SK-N-SH treated with all-trans-retinoic acid at 6 μM for 48 hours (cell line): ENCODE measurements at regions not wholly inside any gene's neighbourhood (a gene's known extent, or its start where the extent isn't known, plus 50 kb on each side); places are given as distances from the start of the nearest gene placed in this dataset.

Experiments used
- ATAC-seq: fragments of 200-7000 bp; cut with Tn5 transposase; 3 replicates; pipeline ENCODE4 v1.9.1; 2020; ENCODE audit warnings: mild to moderate bottlenecking, moderate library complexity
- ARNTL ChIP-seq: fragments of 450-650 bp; formaldehyde crosslinking; IDR thresholded peaks from 2 replicates; pipeline ENCODE4 v1.5.0; 2020; ENCODE audit warnings: low read depth, mild to moderate bottlenecking, moderate library complexity, borderline replicate concordance
- BACH2 ChIP-seq: fragments of 250-450 bp; sonication (Bioruptor Pico); IDR thresholded peaks from 2 replicates; pipeline ENCODE4 v1.9.0; 2021; ENCODE audit warnings: mild to moderate bottlenecking, borderline replicate concordance
- CREB5 ChIP-seq: fragments of 250-450 bp; sonication (Bioruptor Pico); IDR thresholded peaks from 2 replicates; pipeline ENCODE4 v1.5.1; 2020; ENCODE audit warnings: low read depth, mild to moderate bottlenecking, moderate library complexity
- CSDC2 ChIP-seq: fragments of 250-450 bp; sonication (Bioruptor Pico); IDR thresholded peaks from 2 replicates; pipeline ENCODE4 v1.5.0; 2020; ENCODE audit warnings: mild to moderate bottlenecking, moderate library complexity
- ESRRG ChIP-seq: fragments of 250-450 bp; sonication (Bioruptor Pico); IDR thresholded peaks from 2 replicates; pipeline ENCODE4 v1.6.1; 2021; ENCODE audit warnings: mild to moderate bottlenecking
- GLIS3 ChIP-seq: fragments of 250-450 bp; sonication (Bioruptor Pico); IDR thresholded peaks from 2 replicates; pipeline ENCODE4 v1.5.0; 2020; ENCODE audit warnings: mild to moderate bottlenecking, moderate library complexity
- ISL1 ChIP-seq: fragments of 250-450 bp; sonication (Bioruptor Pico); IDR thresholded peaks from 2 replicates; pipeline ENCODE4 v2.1.2; 2022; ENCODE audit warnings: mild to moderate bottlenecking, moderate library complexity
- POU6F1 ChIP-seq: fragments of 250-450 bp; sonication (Bioruptor Pico); IDR thresholded peaks from 2 replicates; pipeline ENCODE4 v1.8.0; 2021; ENCODE audit warnings: low read depth, mild to moderate bottlenecking, moderate library complexity, borderline replicate concordance
- PPARA ChIP-seq: fragments of 250-450 bp; sonication (Bioruptor Pico); IDR thresholded peaks from 2 replicates; pipeline ENCODE4 v1.5.0; 2020; ENCODE audit warnings: mild to moderate bottlenecking, borderline replicate concordance
- RARB ChIP-seq: fragments of 250-450 bp; sonication (Bioruptor Pico); IDR thresholded peaks from 2 replicates; pipeline ENCODE4 v1.8.0; 2021; ENCODE audit warnings: mild to moderate bottlenecking, moderate library complexity
- SNAI2 ChIP-seq: fragments of 250-450 bp; sonication (Bioruptor Pico); IDR thresholded peaks from 2 replicates; pipeline ENCODE4 v1.5.0; 2020; ENCODE audit warnings: mild to moderate bottlenecking, moderate library complexity
- TCF4 ChIP-seq: fragments of 250-450 bp; sonication (Bioruptor Pico); IDR thresholded peaks from 2 replicates; pipeline ENCODE4 v1.8.0; 2021; ENCODE audit warnings: mild to moderate bottlenecking, moderate library complexity, borderline replicate concordance
- TOX ChIP-seq: fragments of 250-450 bp; sonication (Bioruptor Pico); IDR thresholded peaks from 2 replicates; pipeline ENCODE4 v1.8.0; 2021; ENCODE audit warnings: mild to moderate bottlenecking, moderate library complexity, borderline replicate concordance
- ZC3H10 ChIP-seq: fragments of 250-450 bp; sonication (Bioruptor Pico); IDR thresholded peaks from 2 replicates; pipeline ENCODE4 v1.5.1; 2021; ENCODE audit warnings: mild to moderate bottlenecking, moderate library complexity
- ZFP3 ChIP-seq: fragments of 250-450 bp; sonication (Bioruptor Pico); IDR thresholded peaks from 2 replicates; pipeline ENCODE4 v1.5.0; 2020; ENCODE audit warnings: mild to moderate bottlenecking, moderate library complexity
- ZFP30 ChIP-seq: fragments of 450-650 bp; formaldehyde crosslinking; IDR thresholded peaks from 2 replicates; pipeline ENCODE4 v1.5.0; 2022; ENCODE audit warnings: mild to moderate bottlenecking, moderate library complexity
- ZNF565 ChIP-seq: fragments of 450-650 bp; formaldehyde crosslinking; conservative IDR thresholded peaks from 2 replicates; pipeline ENCODE4 v1.5.0; 2020; ENCODE audit warnings: low read depth, mild to moderate bottlenecking, moderate library complexity
- ZNF70 ChIP-seq: fragments of 450-650 bp; formaldehyde crosslinking; IDR thresholded peaks from 2 replicates; pipeline ENCODE4 v1.5.0; 2020; ENCODE audit warnings: mild to moderate bottlenecking, moderate library complexity
- ZNF8 ChIP-seq: fragments of 450-650 bp; formaldehyde crosslinking; IDR thresholded peaks from 2 replicates; pipeline ENCODE4 v1.5.0; 2020; ENCODE audit warnings: mild to moderate bottlenecking, moderate library complexity
- TF ChIP-seq, protein P1 (sequence below): fragments of 250-450 bp; sonication (Bioruptor Pico); IDR thresholded peaks from 2 replicates; pipeline ENCODE4 v1.5.0; 2020; ENCODE audit warnings: mild to moderate bottlenecking, moderate library complexity
- TF ChIP-seq, protein P2 (sequence below): fragments of 250-450 bp; sonication (Bioruptor Pico); IDR thresholded peaks from 2 replicates; pipeline ENCODE4 v1.8.0; 2020; ENCODE audit warnings: mild to moderate bottlenecking, moderate library complexity, borderline replicate concordance
- TF ChIP-seq, protein P3 (sequence below): fragments of 250-450 bp; sonication (Bioruptor Pico); IDR thresholded peaks from 2 replicates; pipeline ENCODE4 v1.5.1; 2021; ENCODE audit warnings: mild to moderate bottlenecking, moderate library complexity

GRCh38 chr2:74749432-74749831 lies 84.5 kb upstream of the HK2 start:
- ATAC-seq: no peak
- TF ChIP-seq, protein P1, sequence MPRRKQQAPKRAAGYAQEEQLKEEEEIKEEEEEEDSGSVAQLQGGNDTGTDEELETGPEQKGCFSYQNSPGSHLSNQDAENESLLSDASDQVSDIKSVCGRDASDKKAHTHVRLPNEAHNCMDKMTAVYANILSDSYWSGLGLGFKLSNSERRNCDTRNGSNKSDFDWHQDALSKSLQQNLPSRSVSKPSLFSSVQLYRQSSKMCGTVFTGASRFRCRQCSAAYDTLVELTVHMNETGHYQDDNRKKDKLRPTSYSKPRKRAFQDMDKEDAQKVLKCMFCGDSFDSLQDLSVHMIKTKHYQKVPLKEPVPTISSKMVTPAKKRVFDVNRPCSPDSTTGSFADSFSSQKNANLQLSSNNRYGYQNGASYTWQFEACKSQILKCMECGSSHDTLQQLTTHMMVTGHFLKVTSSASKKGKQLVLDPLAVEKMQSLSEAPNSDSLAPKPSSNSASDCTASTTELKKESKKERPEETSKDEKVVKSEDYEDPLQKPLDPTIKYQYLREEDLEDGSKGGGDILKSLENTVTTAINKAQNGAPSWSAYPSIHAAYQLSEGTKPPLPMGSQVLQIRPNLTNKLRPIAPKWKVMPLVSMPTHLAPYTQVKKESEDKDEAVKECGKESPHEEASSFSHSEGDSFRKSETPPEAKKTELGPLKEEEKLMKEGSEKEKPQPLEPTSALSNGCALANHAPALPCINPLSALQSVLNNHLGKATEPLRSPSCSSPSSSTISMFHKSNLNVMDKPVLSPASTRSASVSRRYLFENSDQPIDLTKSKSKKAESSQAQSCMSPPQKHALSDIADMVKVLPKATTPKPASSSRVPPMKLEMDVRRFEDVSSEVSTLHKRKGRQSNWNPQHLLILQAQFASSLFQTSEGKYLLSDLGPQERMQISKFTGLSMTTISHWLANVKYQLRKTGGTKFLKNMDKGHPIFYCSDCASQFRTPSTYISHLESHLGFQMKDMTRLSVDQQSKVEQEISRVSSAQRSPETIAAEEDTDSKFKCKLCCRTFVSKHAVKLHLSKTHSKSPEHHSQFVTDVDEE (CRISPR knock-in tag): no peak
- TF ChIP-seq ZNF565 (CRISPR knock-in tag) (no peak), ZNF70 (CRISPR knock-in tag) (no peak), CREB5 (CRISPR knock-in tag) (no peak), TCF4 (CRISPR knock-in tag) (no peak), ZC3H10 (CRISPR knock-in tag) (no peak), BACH2 (CRISPR knock-in tag) (no peak), ARNTL (CRISPR knock-in tag) (no peak), GLIS3 (no peak), POU6F1 (CRISPR knock-in tag) (no peak), CSDC2 (no peak), RARB (CRISPR knock-in tag) (no peak), ISL1 (CRISPR knock-in tag) (no peak), TOX (CRISPR knock-in tag) (no peak), ZFP30 (no peak), PPARA (no peak), ZFP3 (CRISPR knock-in tag) (no peak), ESRRG (no peak)
- TF ChIP-seq, protein P2, sequence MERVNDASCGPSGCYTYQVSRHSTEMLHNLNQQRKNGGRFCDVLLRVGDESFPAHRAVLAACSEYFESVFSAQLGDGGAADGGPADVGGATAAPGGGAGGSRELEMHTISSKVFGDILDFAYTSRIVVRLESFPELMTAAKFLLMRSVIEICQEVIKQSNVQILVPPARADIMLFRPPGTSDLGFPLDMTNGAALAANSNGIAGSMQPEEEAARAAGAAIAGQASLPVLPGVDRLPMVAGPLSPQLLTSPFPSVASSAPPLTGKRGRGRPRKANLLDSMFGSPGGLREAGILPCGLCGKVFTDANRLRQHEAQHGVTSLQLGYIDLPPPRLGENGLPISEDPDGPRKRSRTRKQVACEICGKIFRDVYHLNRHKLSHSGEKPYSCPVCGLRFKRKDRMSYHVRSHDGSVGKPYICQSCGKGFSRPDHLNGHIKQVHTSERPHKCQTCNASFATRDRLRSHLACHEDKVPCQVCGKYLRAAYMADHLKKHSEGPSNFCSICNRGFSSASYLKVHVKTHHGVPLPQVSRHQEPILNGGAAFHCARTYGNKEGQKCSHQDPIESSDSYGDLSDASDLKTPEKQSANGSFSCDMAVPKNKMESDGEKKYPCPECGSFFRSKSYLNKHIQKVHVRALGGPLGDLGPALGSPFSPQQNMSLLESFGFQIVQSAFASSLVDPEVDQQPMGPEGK (CRISPR knock-in tag): no peak

GRCh38 chr2:74751981-74752851 lies 81.7 kb upstream of the HK2 start:
- TF ChIP-seq TOX (CRISPR knock-in tag) (no peak), TCF4 (CRISPR knock-in tag) (no peak), ZFP30 (no peak), ISL1 (CRISPR knock-in tag) (no peak), ZNF70 (CRISPR knock-in tag) (no peak), ZFP3 (CRISPR knock-in tag) (no peak), ESRRG (no peak), ZC3H10 (CRISPR knock-in tag) (no peak), CREB5 (CRISPR knock-in tag) (no peak), ZNF8 (no peak), SNAI2 (no peak), ARNTL (CRISPR knock-in tag) (no peak), CSDC2 (no peak), BACH2 (CRISPR knock-in tag) (no peak), RARB (CRISPR knock-in tag) (no peak)
- TF ChIP-seq, protein P3, sequence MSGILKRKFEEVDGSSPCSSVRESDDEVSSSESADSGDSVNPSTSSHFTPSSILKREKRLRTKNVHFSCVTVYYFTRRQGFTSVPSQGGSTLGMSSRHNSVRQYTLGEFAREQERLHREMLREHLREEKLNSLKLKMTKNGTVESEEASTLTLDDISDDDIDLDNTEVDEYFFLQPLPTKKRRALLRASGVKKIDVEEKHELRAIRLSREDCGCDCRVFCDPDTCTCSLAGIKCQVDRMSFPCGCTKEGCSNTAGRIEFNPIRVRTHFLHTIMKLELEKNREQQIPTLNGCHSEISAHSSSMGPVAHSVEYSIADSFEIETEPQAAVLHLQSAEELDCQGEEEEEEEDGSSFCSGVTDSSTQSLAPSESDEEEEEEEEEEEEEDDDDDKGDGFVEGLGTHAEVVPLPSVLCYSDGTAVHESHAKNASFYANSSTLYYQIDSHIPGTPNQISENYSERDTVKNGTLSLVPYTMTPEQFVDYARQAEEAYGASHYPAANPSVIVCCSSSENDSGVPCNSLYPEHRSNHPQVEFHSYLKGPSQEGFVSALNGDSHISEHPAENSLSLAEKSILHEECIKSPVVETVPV (CRISPR knock-in tag): no peak
- no peak for ATAC-seq
